Osteoblast (primary cell): ENCODE measurements at regions not wholly inside any gene's neighbourhood (a gene's known extent, or its start where the extent isn't known, plus 50 kb on each side); places are given as distances from the start of the nearest gene placed in this dataset.

Source experiments
- DNase-seq: peaks from one replicate; pipeline ENCODE4 v3.0.0; 2011; ENCODE audit warnings: low spot score, mixed read lengths; ENCODE audit not compliant: insufficient read length; ENCODE audit errors: missing footprints
- H2AFZ ChIP-seq: 2 replicates; pipeline ENCODE4 v1.6.0; 2011; ENCODE audit warnings: mild to moderate bottlenecking, low read length
- H3K27ac ChIP-seq: 2 replicates; pipeline ENCODE4 v1.5.1; 2011; ENCODE audit warnings: mild to moderate bottlenecking, low read depth, low read length, moderate library complexity
- H3K27me3 ChIP-seq: 2 replicates; pipeline ENCODE4 v1.6.0; 2012; ENCODE audit warnings: mild to moderate bottlenecking, control low read depth, inconsistent platforms, low read length, moderate library complexity; ENCODE audit not compliant: insufficient read depth
- H3K36me3 ChIP-seq: 2 replicates; pipeline ENCODE4 v1.5.1; 2011; ENCODE audit warnings: mild to moderate bottlenecking, low read length, control low read depth, moderate library complexity; ENCODE audit not compliant: insufficient read depth
- H3K4me1 ChIP-seq: 2 replicates; pipeline ENCODE4 v1.5.1; 2011; ENCODE audit warnings: mild to moderate bottlenecking, low read length, control low read depth, moderate library complexity; ENCODE audit not compliant: insufficient read depth
- H3K4me2 ChIP-seq: 2 replicates; pipeline ENCODE4 v1.6.0; 2011; ENCODE audit warnings: mild to moderate bottlenecking, low read length; ENCODE audit not compliant: insufficient read depth
- H3K4me3 ChIP-seq: fragments of 200-600 bp; sonication (generic); 3 replicates; pipeline ENCODE4 v1.5.1; 2012; ENCODE audit warnings: mild to moderate bottlenecking, low read length, inconsistent platforms; ENCODE audit not compliant: insufficient read depth
- H3K79me2 ChIP-seq: 2 replicates; pipeline ENCODE4 v1.6.0; 2012; ENCODE audit warnings: mild to moderate bottlenecking, low read length, control low read depth, inconsistent platforms; ENCODE audit not compliant: insufficient read depth
- H3K9me3 ChIP-seq: 2 replicates; pipeline ENCODE4 v1.5.1; 2011; ENCODE audit warnings: low read depth, low read length, control low read depth
- H4K20me1 ChIP-seq: 2 replicates; pipeline ENCODE4 v1.6.0; 2012; ENCODE audit warnings: mild to moderate bottlenecking, low read length, control low read depth; ENCODE audit not compliant: insufficient read depth
- TF ChIP-seq, protein P1 (sequence below): IDR thresholded peaks from 2 replicates; pipeline ENCODE4 v1.5.1; 2011; ENCODE audit warnings: mild to moderate bottlenecking, low read depth, low read length, moderate library complexity; ENCODE audit errors: extremely low read depth

DNA sequence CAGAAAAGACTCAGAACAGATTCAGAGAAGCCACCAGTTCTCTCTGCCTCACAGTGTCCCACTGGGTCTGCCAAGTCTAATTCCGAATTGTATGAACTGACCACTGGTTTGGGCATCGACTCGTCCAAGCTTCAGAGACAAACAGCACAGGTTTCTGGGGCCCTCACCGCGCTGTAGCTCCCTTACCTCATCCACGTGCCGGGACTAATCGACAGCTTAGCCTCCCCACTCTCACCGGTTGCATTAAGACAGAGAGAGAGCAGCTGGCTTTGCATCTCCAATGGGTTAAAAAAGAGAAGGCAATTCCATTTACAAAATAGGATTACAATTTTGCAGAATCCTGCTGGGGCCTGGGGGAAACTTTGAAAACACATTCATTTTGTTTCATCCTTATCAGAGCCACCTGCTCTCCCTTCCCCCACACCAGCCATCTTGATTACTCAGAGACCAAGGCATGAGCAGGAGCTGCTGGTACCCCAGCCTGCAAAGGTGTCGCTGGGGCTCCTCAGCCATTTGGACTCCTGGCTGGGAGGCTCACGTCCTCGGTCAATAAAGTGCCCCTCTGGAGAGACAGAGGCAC is 95.3 kb upstream of the RPL38 start:
- TF ChIP-seq, protein P1, sequence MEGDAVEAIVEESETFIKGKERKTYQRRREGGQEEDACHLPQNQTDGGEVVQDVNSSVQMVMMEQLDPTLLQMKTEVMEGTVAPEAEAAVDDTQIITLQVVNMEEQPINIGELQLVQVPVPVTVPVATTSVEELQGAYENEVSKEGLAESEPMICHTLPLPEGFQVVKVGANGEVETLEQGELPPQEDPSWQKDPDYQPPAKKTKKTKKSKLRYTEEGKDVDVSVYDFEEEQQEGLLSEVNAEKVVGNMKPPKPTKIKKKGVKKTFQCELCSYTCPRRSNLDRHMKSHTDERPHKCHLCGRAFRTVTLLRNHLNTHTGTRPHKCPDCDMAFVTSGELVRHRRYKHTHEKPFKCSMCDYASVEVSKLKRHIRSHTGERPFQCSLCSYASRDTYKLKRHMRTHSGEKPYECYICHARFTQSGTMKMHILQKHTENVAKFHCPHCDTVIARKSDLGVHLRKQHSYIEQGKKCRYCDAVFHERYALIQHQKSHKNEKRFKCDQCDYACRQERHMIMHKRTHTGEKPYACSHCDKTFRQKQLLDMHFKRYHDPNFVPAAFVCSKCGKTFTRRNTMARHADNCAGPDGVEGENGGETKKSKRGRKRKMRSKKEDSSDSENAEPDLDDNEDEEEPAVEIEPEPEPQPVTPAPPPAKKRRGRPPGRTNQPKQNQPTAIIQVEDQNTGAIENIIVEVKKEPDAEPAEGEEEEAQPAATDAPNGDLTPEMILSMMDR, result no peak
- DNase-seq, result no peak
- no peaks in the 10 kb centered on the region for H3K36me3 ChIP-seq
- no peaks in the 10 kb centered on the region for H3K4me1 ChIP-seq
- no peak overlapping the region for H3K4me3 ChIP-seq
- H3K4me2 ChIP-seq, result no peak overlapping the region
- H2AFZ ChIP-seq, result no peak overlapping the region
- no peak overlapping the region for H3K27ac ChIP-seq
- no peaks in the 10 kb centered on the region for H3K27me3 ChIP-seq
- H3K9me3 ChIP-seq, result no peaks in the 10 kb centered on the region
- no peaks in the 10 kb centered on the region for H4K20me1 ChIP-seq
- H3K79me2 ChIP-seq, result no peaks in the 10 kb centered on the region

DNA sequence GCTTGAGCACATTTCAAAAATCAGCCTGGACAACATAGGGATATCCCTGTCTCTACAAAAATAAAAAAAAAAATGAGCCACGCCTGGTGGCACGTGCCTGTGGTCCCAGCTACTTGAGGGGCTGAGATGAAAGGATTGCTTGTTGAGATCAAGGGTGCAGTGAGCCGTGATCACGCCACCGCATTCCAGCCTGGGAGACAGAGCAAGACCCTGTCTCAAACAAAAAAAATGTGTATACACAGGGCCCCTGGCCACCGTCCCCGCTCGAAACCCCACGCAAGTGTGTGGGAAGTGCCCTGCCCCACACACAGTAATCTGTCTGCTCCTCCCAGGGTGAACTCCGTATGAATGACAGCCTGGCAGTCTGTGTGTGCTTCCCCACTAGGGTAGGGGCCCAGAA is 93.0 kb upstream of the RPL38 start:
- TF ChIP-seq, protein P1, result no peak
- H3K27me3 ChIP-seq, result no peaks in the 10 kb centered on the region
- H3K27ac ChIP-seq, result no peak overlapping the region
- H2AFZ ChIP-seq, result no peak overlapping the region
- H4K20me1 ChIP-seq, result no peaks in the 10 kb centered on the region
- H3K4me2 ChIP-seq, result no peak overlapping the region
- no peaks in the 10 kb centered on the region for H3K4me1 ChIP-seq
- no peak overlapping the region for H3K4me3 ChIP-seq
- DNase-seq, result no peak
- H3K36me3 ChIP-seq, result no peaks in the 10 kb centered on the region
- no peaks in the 10 kb centered on the region for H3K9me3 ChIP-seq
- no peaks in the 10 kb centered on the region for H3K79me2 ChIP-seq

DNA sequence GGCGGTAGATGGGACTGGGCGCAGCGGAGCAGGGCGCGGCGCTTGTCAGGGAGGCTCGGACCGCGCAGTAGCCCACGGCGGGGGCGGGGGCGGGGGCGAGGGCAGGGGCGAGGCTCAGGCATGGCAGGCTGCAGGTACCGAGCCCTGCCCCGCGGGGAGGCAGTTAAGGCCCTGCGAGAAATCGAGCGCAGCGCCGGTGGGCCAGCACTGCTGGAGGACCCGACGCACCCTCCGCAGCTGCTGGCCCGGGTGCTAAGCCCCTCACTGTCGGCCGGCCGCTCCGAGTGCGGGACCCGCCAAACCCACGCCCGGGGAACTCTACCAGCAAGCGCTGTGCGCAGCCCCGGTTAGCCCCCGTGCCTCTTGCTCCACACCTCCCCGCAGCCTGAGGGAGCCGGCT is 90.2 kb upstream of the RPL38 start:
- no peak overlapping the region for H2AFZ ChIP-seq
- H4K20me1 ChIP-seq, result no peaks in the 10 kb centered on the region
- TF ChIP-seq, protein P1, result no peak
- H3K27ac ChIP-seq, result no peak overlapping the region
- no peaks in the 10 kb centered on the region for H3K4me1 ChIP-seq
- DNase-seq, result no peak
- no peaks in the 10 kb centered on the region for H3K9me3 ChIP-seq
- H3K79me2 ChIP-seq, result no peaks in the 10 kb centered on the region
- H3K4me3 ChIP-seq, result no peak overlapping the region
- H3K4me2 ChIP-seq, result no peak overlapping the region
- peaks cover 3% of the 10 kb centered on the region for H3K27me3 ChIP-seq
- H3K36me3 ChIP-seq, result no peaks in the 10 kb centered on the region

GRCh38 chr17:74113952-74114351 is 89.5 kb upstream of the RPL38 start:
- Histone ChIP-seq H3K4me2 (no peak overlapping the region), H3K9me3 (no peaks in the 10 kb centered on the region), H3K27ac (no peak overlapping the region), H3K79me2 (no peaks in the 10 kb centered on the region), H3K36me3 (no peaks in the 10 kb centered on the region), H3K4me3 (no peak overlapping the region), H2AFZ (no peak overlapping the region), H3K27me3 (peaks cover 3% of the 10 kb centered on the region), H3K4me1 (no peaks in the 10 kb centered on the region), H4K20me1 (no peaks in the 10 kb centered on the region)
- no peak for DNase-seq
- TF ChIP-seq, protein P1, result no peak
